Ishikawa (cell line): ENCODE measurements at regions not wholly inside any gene's neighbourhood (a gene's known extent, or its start where the extent isn't known, plus 50 kb on each side); places are given as distances from the start of the nearest gene placed in this dataset.

Source experiments
- CEBPB ChIP-seq: IDR thresholded peaks from 2 replicates; pipeline ENCODE4 v1.6.1; 2012
- CREB1 ChIP-seq: IDR thresholded peaks from 2 replicates; pipeline ENCODE4 v1.6.1; 2012; ENCODE audit warnings: low read depth
- EGR1 ChIP-seq: IDR thresholded peaks from 2 replicates; pipeline ENCODE4 v1.6.1; 2012
- EP300 ChIP-seq: IDR thresholded peaks from 2 replicates; pipeline ENCODE4 v1.6.1; 2012; ENCODE audit warnings: borderline replicate concordance
- FOXM1 ChIP-seq: IDR thresholded peaks from 2 replicates; pipeline ENCODE4 v1.6.1; 2012; ENCODE audit warnings: low read depth, borderline replicate concordance
- MAX ChIP-seq: IDR thresholded peaks from 2 replicates; pipeline ENCODE4 v1.6.1; 2012
- NFIC ChIP-seq: IDR thresholded peaks from 2 replicates; pipeline ENCODE4 v1.6.1; 2012
- RAD21 ChIP-seq: IDR thresholded peaks from 2 replicates; pipeline ENCODE4 v1.6.1; 2012; ENCODE audit warnings: low read depth
- REST ChIP-seq: IDR thresholded peaks from 2 replicates; pipeline ENCODE4 v1.6.1; 2012; ENCODE audit warnings: low read depth, mild to moderate bottlenecking
- TAF1 ChIP-seq: IDR thresholded peaks from 2 replicates; pipeline ENCODE4 v1.6.1; 2012; ENCODE audit warnings: low read depth, mild to moderate bottlenecking
- TCF12 ChIP-seq: IDR thresholded peaks from 2 replicates; pipeline ENCODE4 v1.6.1; 2012; ENCODE audit warnings: low read depth
- TEAD4 ChIP-seq: IDR thresholded peaks from 2 replicates; pipeline ENCODE4 v1.6.1; 2012
- USF1 ChIP-seq: IDR thresholded peaks from 2 replicates; pipeline ENCODE4 v1.6.1; 2012
- YY1 ChIP-seq: IDR thresholded peaks from 2 replicates; pipeline ENCODE4 v1.6.1; 2012; ENCODE audit warnings: low read depth
- ZBTB7A ChIP-seq: IDR thresholded peaks from 2 replicates; pipeline ENCODE4 v1.6.1; 2012; ENCODE audit warnings: low read depth

DNA sequence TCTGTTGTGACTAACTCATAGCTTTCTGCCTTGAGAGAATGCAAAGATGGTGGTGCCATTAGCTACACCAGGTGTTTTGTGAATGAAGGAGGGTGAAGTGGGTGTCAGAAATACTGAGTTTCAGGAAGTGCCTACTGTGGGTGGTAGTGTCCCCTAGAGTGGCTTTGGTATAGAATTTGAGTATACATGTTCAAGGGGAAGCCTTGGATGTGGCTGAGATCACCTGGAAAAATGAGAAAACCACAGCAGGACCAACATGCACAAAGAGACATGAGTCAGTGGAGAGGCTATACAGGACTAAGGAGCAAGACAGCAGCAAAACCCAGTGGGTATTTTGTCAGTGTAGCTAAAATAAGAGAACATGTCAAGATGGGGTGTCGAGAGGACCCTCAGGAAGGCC is 204.3 kb upstream of the TBL1X start:
- TF ChIP-seq NFIC, result no peak
- no peak for TF ChIP-seq FOXM1
- TF ChIP-seq CEBPB, result no peak
- TF ChIP-seq TEAD4, result no peak
- TF ChIP-seq YY1, result no peak
- TF ChIP-seq TCF12, result no peak
- TF ChIP-seq REST, result no peak
- no peak for TF ChIP-seq TAF1
- no peak for TF ChIP-seq EGR1
- no peak for TF ChIP-seq EP300
- no peak for TF ChIP-seq RAD21
- TF ChIP-seq ZBTB7A, result no peak
- TF ChIP-seq USF1, result no peak
- TF ChIP-seq CREB1, result no peak
- no peak for TF ChIP-seq MAX

DNA sequence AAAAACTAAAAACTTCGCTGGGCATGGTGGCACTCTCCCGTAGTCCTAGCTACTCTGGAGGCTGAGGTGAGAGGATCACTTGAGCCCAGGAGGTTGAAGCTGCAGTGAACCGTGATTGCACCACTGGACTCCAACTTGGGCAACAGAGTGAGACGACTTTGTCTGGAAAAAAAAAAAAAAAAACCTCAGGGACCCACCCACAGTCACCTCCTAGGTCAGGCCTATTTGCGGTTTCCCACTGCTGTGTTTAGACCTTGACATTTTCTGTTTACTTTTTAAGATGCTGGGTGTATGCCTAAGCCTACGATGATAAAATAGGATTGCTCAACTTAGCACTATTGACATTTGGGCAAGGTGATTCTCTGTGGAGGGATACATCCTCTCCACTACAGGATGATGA is 197.4 kb upstream of the TBL1X start:
- TF ChIP-seq ZBTB7A, result no peak
- no peak for TF ChIP-seq CREB1
- no peak for TF ChIP-seq FOXM1
- no peak for TF ChIP-seq TCF12
- no peak for TF ChIP-seq REST
- TF ChIP-seq USF1, result no peak
- no peak for TF ChIP-seq EP300
- TF ChIP-seq TAF1, result no peak

DNA sequence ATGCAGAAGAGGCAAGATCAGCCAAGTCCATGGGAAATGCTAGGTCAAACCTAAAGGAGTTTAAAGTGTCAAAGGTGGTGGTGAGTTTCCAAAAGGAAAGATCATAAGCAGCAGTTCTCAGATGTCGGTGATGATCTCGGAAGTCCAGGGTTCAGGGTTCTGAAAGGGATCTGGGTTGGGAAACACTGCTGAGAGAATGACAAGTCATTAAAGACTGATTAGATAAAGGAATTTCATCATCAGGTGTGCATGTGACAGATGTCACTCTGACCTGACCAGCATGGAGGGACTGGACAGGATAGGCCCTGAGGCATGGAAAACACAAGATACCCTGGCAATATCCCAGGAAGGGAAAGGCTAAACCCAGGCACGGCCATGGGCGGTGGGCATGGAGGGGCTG is 195.7 kb upstream of the TBL1X start:
- TF ChIP-seq CEBPB (no peak), TAF1 (no peak), RAD21 (no peak), YY1 (no peak), NFIC (no peak), EP300 (no peak), FOXM1 (no peak), ZBTB7A (no peak), EGR1 (no peak), REST (no peak), TCF12 (no peak), CREB1 (no peak), MAX (no peak), USF1 (no peak), TEAD4 (no peak)

- TF ChIP-seq TCF12, result no peak
- TF ChIP-seq CEBPB, result no peak
- TF ChIP-seq FOXM1, result no peak
- no peak for TF ChIP-seq CREB1
- TF ChIP-seq USF1, result no peak
- TF ChIP-seq REST, result no peak
- TF ChIP-seq TEAD4, result no peak
- TF ChIP-seq RAD21, result no peak
Measured at GRCh38 chrX:9271789-9272525, 192.9 kb upstream of the TBL1X start.
